Lower leg skin (tissue), 3 donors: ENCODE measurements at regions not wholly inside any gene's neighbourhood (a gene's known extent, or its start where the extent isn't known, plus 50 kb on each side); places are given as distances from the start of the nearest gene placed in this dataset.

Source experiments
- POLR2A ChIP-seq, 2 donors: fragments of 450-650 bp; IDR thresholded peaks; one replicate each; pipeline ENCODE4 v1.6.1; 2016 to 2017; ENCODE audit warnings: antibody characterized with exemption in 2 of 2, mild to moderate bottlenecking in 1 of 2, moderate library complexity in 1 of 2
- TF ChIP-seq, protein P1 (sequence below), 3 donors: fragments of 450-650 bp; IDR thresholded peaks; one replicate each; pipeline ENCODE4 v1.5.1; 2016; ENCODE audit warnings: antibody characterized with exemption in 3 of 3, mild to moderate bottlenecking in 3 of 3, moderate library complexity in 2 of 3

DNA sequence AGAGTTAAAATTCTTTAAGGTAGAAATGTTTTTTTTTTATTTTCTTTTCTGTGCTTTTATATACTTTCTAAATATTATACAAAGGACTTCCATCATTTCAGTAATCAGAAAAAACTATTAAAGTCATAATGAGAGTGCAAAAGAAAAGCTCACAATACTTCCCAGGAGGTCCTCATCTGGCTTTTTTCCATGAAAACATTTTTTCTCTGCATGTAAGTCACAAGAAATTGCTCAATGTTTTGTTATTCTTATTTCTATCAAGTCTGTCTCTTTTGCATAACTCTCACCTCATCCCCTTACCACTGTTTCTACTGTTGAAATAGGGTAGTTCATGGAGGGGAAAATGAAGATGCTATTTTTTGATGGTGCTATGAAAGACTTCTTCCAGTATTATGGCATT is 375.0 kb downstream of the TMEM232 start:
- TF ChIP-seq, protein P1, sequence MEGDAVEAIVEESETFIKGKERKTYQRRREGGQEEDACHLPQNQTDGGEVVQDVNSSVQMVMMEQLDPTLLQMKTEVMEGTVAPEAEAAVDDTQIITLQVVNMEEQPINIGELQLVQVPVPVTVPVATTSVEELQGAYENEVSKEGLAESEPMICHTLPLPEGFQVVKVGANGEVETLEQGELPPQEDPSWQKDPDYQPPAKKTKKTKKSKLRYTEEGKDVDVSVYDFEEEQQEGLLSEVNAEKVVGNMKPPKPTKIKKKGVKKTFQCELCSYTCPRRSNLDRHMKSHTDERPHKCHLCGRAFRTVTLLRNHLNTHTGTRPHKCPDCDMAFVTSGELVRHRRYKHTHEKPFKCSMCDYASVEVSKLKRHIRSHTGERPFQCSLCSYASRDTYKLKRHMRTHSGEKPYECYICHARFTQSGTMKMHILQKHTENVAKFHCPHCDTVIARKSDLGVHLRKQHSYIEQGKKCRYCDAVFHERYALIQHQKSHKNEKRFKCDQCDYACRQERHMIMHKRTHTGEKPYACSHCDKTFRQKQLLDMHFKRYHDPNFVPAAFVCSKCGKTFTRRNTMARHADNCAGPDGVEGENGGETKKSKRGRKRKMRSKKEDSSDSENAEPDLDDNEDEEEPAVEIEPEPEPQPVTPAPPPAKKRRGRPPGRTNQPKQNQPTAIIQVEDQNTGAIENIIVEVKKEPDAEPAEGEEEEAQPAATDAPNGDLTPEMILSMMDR (IDR thresholded peaks at IDR 0.05), result no peak
- TF ChIP-seq POLR2A (IDR thresholded peaks at IDR 0.05), result no peak
